Thyroid gland (tissue), 4 donors: ENCODE measurements at regions not wholly inside any gene's neighbourhood (a gene's known extent, or its start where the extent isn't known, plus 50 kb on each side); places are given as distances from the start of the nearest gene placed in this dataset.

Source experiments
- POLR2A ChIP-seq, 2 donors: fragments of 450-650 bp; IDR thresholded peaks; one replicate each; pipeline ENCODE4 v1.6.1; 2017; ENCODE audit warnings: antibody characterized with exemption in 2 of 2, mild to moderate bottlenecking in 2 of 2, moderate library complexity in 1 of 2
- TF ChIP-seq, protein P1 (sequence below), 6 experiments: fragments of 200-600 bp in 3 of 6; fragments of 450-650 bp in 3 of 6; sonication (generic) in 3 of 6; IDR thresholded peaks; one replicate each; pipeline ENCODE4 v1.5.1; 2016 to 2019; ENCODE audit warnings: antibody characterized with exemption in 6 of 6, mild to moderate bottlenecking in 2 of 6, inconsistent platforms in 1 of 6, moderate library complexity in 1 of 6

DNA sequence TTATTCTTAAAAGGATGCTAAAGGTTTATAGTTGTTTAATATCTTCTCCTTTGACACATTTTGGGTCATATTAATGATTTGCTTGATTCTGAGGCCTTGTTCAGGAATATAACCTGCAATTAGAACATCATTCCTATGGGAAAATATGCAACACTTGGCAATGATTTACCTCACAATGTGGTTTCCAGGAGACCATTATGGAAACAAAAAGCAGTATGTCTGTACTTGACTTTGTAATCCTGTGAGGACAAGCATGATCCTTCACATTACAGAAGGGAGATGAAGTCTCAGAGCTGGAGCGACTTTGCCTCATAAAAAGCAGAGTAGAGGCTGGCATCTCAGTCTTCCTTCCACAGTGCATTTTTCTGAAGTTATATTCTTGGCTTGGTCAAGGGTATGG is 57.0 kb upstream of the CDCA7L start:
- TF ChIP-seq, protein P1, sequence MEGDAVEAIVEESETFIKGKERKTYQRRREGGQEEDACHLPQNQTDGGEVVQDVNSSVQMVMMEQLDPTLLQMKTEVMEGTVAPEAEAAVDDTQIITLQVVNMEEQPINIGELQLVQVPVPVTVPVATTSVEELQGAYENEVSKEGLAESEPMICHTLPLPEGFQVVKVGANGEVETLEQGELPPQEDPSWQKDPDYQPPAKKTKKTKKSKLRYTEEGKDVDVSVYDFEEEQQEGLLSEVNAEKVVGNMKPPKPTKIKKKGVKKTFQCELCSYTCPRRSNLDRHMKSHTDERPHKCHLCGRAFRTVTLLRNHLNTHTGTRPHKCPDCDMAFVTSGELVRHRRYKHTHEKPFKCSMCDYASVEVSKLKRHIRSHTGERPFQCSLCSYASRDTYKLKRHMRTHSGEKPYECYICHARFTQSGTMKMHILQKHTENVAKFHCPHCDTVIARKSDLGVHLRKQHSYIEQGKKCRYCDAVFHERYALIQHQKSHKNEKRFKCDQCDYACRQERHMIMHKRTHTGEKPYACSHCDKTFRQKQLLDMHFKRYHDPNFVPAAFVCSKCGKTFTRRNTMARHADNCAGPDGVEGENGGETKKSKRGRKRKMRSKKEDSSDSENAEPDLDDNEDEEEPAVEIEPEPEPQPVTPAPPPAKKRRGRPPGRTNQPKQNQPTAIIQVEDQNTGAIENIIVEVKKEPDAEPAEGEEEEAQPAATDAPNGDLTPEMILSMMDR (IDR thresholded peaks at IDR 0.05), result no peak
- no peak for TF ChIP-seq POLR2A (IDR thresholded peaks at IDR 0.05)
